Uterus (tissue), 2 donors: ENCODE measurements at regions not wholly inside any gene's neighbourhood (a gene's known extent, or its start where the extent isn't known, plus 50 kb on each side); places are given as distances from the start of the nearest gene placed in this dataset.

Source experiments
- POLR2A ChIP-seq, 2 donors: fragments of 450-650 bp; IDR thresholded peaks; one replicate each; pipeline ENCODE4 v1.6.1; 2016; ENCODE audit warnings: antibody characterized with exemption in 2 of 2, mild to moderate bottlenecking in 1 of 2, moderate library complexity in 1 of 2
- TF ChIP-seq, protein P1 (sequence below), 4 experiments: fragments of 200-600 bp in 2 of 4; fragments of 450-650 bp in 2 of 4; sonication (generic) in 2 of 4; IDR thresholded peaks; one replicate each; pipeline ENCODE4 v1.5.1; 2016 to 2019; ENCODE audit warnings: antibody characterized with exemption in 4 of 4, mild to moderate bottlenecking in 2 of 4, moderate library complexity in 1 of 4

DNA sequence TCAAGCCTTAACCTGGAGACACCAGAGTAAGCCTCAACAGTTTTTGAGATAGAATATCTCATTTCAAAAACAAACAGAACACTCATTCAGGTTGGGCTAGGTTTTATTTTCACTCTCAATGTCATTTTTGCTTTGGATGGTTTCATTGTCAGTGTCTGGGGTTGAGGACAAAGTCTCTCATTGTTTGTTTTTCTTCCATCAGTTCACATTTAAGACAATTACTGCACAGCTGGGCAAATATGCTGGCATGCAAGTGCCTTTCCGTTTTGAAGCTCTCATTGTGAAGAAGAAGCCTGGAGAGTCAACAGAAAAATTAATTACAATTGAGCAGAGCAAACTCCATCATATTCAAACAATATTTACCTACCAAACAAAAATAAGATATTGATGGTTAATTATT is 1050.0 kb downstream of the TBL1XR1 start:
- no peak for TF ChIP-seq POLR2A (IDR thresholded peaks at IDR 0.05)
- TF ChIP-seq, protein P1, sequence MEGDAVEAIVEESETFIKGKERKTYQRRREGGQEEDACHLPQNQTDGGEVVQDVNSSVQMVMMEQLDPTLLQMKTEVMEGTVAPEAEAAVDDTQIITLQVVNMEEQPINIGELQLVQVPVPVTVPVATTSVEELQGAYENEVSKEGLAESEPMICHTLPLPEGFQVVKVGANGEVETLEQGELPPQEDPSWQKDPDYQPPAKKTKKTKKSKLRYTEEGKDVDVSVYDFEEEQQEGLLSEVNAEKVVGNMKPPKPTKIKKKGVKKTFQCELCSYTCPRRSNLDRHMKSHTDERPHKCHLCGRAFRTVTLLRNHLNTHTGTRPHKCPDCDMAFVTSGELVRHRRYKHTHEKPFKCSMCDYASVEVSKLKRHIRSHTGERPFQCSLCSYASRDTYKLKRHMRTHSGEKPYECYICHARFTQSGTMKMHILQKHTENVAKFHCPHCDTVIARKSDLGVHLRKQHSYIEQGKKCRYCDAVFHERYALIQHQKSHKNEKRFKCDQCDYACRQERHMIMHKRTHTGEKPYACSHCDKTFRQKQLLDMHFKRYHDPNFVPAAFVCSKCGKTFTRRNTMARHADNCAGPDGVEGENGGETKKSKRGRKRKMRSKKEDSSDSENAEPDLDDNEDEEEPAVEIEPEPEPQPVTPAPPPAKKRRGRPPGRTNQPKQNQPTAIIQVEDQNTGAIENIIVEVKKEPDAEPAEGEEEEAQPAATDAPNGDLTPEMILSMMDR (IDR thresholded peaks at IDR 0.05) = no peak
